ENCODE measurements at regions not wholly inside any gene's neighbourhood (a gene's known extent, or its start where the extent isn't known, plus 50 kb on each side); places are given as distances from the start of the nearest gene placed in this dataset.

DNA sequence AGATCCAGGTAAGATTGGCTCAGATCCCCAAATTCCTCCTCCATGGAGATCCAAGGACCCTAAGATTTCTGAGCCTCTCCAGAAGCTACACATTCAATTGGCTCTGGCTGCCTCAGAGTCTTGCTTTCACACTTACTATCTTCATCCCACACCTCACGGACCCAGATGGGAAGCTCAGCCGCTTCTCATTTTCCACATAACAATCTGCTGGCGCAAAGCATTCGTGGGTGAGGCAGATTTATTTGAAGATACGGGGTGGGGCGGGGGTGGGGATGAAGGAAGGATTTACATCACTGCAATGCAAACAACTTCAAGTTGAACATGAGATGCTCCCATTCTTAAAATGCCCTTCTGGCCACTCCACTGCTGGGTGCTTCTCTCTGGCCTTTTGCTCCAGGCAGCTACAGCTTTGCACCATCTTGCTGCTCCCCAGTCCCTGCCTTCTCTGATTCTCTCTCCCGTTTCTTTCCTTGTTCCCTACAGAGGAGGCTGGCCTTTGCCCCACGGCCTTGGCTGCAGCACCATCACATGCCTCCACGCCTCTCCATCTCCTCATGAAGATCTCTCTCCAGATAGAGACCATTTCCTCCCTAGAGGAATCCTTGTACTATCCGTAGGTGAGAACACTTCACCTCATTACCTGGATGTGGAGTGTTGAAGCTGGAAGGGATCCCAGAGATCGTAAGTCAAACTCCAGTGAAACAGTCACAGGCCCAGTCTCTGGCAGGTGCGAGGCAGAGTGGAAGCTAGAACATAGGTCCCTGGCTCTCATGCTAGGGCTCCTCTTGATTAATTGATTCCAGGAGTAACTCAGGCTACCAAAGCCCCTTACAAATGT is 175.9 kb downstream of the RPLP1 start:
- no peaks in the 10 kb centered on the region for H3K9me2 ChIP-seq (replicated peaks; ENCODE audit: control insufficient read depth, low read length)
- H3K27me3 ChIP-seq (ENCODE audit: control insufficient read depth, low read length) = peaks cover 16% of the 10 kb centered on the region
- TF ChIP-seq, protein P1, sequence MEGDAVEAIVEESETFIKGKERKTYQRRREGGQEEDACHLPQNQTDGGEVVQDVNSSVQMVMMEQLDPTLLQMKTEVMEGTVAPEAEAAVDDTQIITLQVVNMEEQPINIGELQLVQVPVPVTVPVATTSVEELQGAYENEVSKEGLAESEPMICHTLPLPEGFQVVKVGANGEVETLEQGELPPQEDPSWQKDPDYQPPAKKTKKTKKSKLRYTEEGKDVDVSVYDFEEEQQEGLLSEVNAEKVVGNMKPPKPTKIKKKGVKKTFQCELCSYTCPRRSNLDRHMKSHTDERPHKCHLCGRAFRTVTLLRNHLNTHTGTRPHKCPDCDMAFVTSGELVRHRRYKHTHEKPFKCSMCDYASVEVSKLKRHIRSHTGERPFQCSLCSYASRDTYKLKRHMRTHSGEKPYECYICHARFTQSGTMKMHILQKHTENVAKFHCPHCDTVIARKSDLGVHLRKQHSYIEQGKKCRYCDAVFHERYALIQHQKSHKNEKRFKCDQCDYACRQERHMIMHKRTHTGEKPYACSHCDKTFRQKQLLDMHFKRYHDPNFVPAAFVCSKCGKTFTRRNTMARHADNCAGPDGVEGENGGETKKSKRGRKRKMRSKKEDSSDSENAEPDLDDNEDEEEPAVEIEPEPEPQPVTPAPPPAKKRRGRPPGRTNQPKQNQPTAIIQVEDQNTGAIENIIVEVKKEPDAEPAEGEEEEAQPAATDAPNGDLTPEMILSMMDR (IDR thresholded peaks at IDR 0.05; ENCODE audit: low read depth, low read length, poor library complexity, severe bottlenecking) = no peak
- no peak for TF ChIP-seq EZH2phosphoT487 (IDR thresholded peaks at IDR 0.05; ENCODE audit: borderline replicate concordance, low read length)
- H3K9me3 ChIP-seq (ENCODE audit: control insufficient read depth, insufficient read depth, low read length) = no peaks in the 10 kb centered on the region
- no peak overlapping the region for H3K4me2 ChIP-seq (ENCODE audit: low read length)
- H3K4me1 ChIP-seq (ENCODE audit: control insufficient read depth, low read length) = no peaks in the 10 kb centered on the region
- H3F3A ChIP-seq (ENCODE audit: control insufficient read depth, insufficient read depth) = no peaks in the 10 kb centered on the region
- H3K36me3 ChIP-seq (ENCODE audit: control insufficient read depth, low read length) = no peaks in the 10 kb centered on the region
- H3K27ac ChIP-seq (ENCODE audit: low read depth, low read length) = no peak overlapping the region
- no peak overlapping the region for H3K4me3 ChIP-seq (ENCODE audit: low read length)
- no peaks in the 10 kb centered on the region for H4K20me1 ChIP-seq (ENCODE audit: control insufficient read depth, insufficient read depth, low read depth, low read length)
- no peaks in the 10 kb centered on the region for H3K79me2 ChIP-seq (ENCODE audit: control insufficient read depth, low read length)

DNA sequence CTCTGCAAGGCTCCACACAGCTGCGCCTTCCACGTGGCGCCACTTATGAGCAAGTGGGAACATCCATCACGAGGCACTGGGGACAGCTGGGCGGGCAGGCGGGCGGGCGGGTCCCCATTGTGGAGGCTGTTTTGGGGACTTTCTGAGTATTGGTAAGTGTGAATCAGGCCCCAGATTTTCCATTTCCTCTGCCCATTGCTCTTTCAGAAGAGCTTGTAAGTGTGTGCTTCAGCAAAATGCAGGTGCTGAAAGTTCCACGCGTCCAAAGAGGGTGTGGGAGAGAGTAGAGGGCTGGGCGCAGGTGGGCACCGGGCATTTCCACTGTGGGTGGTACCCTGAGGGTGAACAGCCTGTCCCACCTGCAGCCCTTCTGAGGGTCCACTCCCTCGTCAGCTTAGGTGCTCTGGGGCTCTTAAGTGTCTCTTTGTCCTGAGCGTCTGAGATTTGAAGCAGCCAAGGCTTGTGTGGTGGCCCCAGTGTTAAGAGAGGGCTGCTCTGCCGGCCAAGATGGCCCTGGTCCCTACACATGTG is 177.1 kb downstream of the RPLP1 start:
- TF ChIP-seq, protein P1 (IDR thresholded peaks at IDR 0.05; ENCODE audit: low read depth, low read length, poor library complexity, severe bottlenecking) = no peak
- no peak for TF ChIP-seq EZH2phosphoT487 (IDR thresholded peaks at IDR 0.05; ENCODE audit: borderline replicate concordance, low read length)
- no peak overlapping the region for H3K4me2 ChIP-seq (ENCODE audit: low read length)
- H3K4me3 ChIP-seq (ENCODE audit: low read length) = no peak overlapping the region
- H3K27me3 ChIP-seq (ENCODE audit: control insufficient read depth, low read length) = peaks cover 14% of the 10 kb centered on the region
- H3K4me1 ChIP-seq (ENCODE audit: control insufficient read depth, low read length) = no peaks in the 10 kb centered on the region
- no peak overlapping the region for H3K27ac ChIP-seq (ENCODE audit: low read depth, low read length)
- no peaks in the 10 kb centered on the region for H3K9me2 ChIP-seq (replicated peaks; ENCODE audit: control insufficient read depth, low read length)
- H3F3A ChIP-seq (ENCODE audit: control insufficient read depth, insufficient read depth) = no peaks in the 10 kb centered on the region
- no peaks in the 10 kb centered on the region for H3K36me3 ChIP-seq (ENCODE audit: control insufficient read depth, low read length)
- H4K20me1 ChIP-seq (ENCODE audit: control insufficient read depth, insufficient read depth, low read depth, low read length) = no peaks in the 10 kb centered on the region
- H3K79me2 ChIP-seq (ENCODE audit: control insufficient read depth, low read length) = no peaks in the 10 kb centered on the region
- H3K9me3 ChIP-seq (ENCODE audit: control insufficient read depth, insufficient read depth, low read length) = no peaks in the 10 kb centered on the region

DNA sequence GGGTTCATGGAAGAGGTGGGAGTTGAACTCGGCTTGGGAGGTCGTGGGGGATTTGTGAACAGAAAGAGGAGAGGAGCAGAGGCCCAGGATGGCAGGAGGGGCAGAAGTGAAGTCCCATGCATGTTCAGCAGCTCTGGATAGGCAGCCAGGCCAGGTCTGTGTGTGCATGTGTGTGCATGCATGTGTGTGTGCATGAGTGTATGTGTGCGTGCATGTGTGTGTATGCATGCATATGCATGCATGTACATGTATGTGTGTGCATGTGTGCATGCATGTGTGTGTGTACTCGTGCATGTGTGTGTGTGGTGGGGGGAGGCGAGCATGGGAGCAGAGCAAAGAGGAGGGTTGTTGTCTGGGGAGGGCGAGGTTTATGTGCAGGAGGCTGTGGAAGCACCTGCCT is 178.4 kb downstream of the RPLP1 start:
- no peak for TF ChIP-seq EZH2phosphoT487 (IDR thresholded peaks at IDR 0.05; ENCODE audit: borderline replicate concordance, low read length)
- TF ChIP-seq, protein P1 (IDR thresholded peaks at IDR 0.05; ENCODE audit: low read depth, low read length, poor library complexity, severe bottlenecking) = no peak
- Histone ChIP-seq H3K27ac (ENCODE audit: low read depth, low read length) (no peak overlapping the region), H3K4me1 (ENCODE audit: control insufficient read depth, low read length) (no peaks in the 10 kb centered on the region), H3K27me3 (ENCODE audit: control insufficient read depth, low read length) (peaks cover 10% of the 10 kb centered on the region), H3K4me2 (ENCODE audit: low read length) (no peak overlapping the region), H4K20me1 (ENCODE audit: control insufficient read depth, insufficient read depth, low read depth, low read length) (no peaks in the 10 kb centered on the region), H3K4me3 (ENCODE audit: low read length) (no peak overlapping the region), H3K9me2 (replicated peaks; ENCODE audit: control insufficient read depth, low read length) (no peaks in the 10 kb centered on the region), H3K9me3 (ENCODE audit: control insufficient read depth, insufficient read depth, low read length) (no peaks in the 10 kb centered on the region), H3K36me3 (ENCODE audit: control insufficient read depth, low read length) (no peaks in the 10 kb centered on the region), H3K79me2 (ENCODE audit: control insufficient read depth, low read length) (no peaks in the 10 kb centered on the region), H3F3A (ENCODE audit: control insufficient read depth, insufficient read depth) (no peaks in the 10 kb centered on the region)

All from DOHH2 (cell line).